Endodermal cell (in vitro differentiated cells): ENCODE measurements at regions not wholly inside any gene's neighbourhood (a gene's known extent, or its start where the extent isn't known, plus 50 kb on each side); places are given as distances from the start of the nearest gene placed in this dataset.

Source experiments
- DNase-seq: peaks from one replicate; pipeline ENCODE4 v3.0.0-alpha.2; 2017
- H3K27ac ChIP-seq: 2 replicates; pipeline ENCODE4 v1.5.1; 2013; ENCODE audit warnings: mild to moderate bottlenecking, low read depth, low read length, moderate library complexity
- H3K27me3 ChIP-seq: 2 replicates; pipeline ENCODE4 v1.6.1; 2013; ENCODE audit warnings: mild to moderate bottlenecking, low read length, moderate library complexity; ENCODE audit not compliant: insufficient read depth, control insufficient read depth, poor library complexity, severe bottlenecking
- H3K36me3 ChIP-seq: 2 replicates; pipeline ENCODE4 v1.7.0; 2013; ENCODE audit warnings: mild to moderate bottlenecking, low read length, moderate library complexity; ENCODE audit not compliant: control insufficient read depth, insufficient read depth
- H3K4me1 ChIP-seq: one replicate; pipeline ENCODE4 v1.7.0; 2013; ENCODE audit warnings: low read length; ENCODE audit not compliant: control insufficient read depth, insufficient read depth
- H3K4me3 ChIP-seq: 2 replicates; pipeline ENCODE4 v1.5.1; 2013; ENCODE audit warnings: mild to moderate bottlenecking, low read length, moderate library complexity
- H3K9ac ChIP-seq: 2 replicates; pipeline ENCODE4 v1.6.1; 2013; ENCODE audit warnings: mild to moderate bottlenecking, low read length, moderate library complexity; ENCODE audit not compliant: poor library complexity, severe bottlenecking; ENCODE audit errors: extremely low read depth
- H3K9me3 ChIP-seq: 2 replicates; pipeline ENCODE4 v1.6.1; 2013; ENCODE audit warnings: mild to moderate bottlenecking, low read length, moderate library complexity; ENCODE audit not compliant: control insufficient read depth
- H3K27ac Mint-ChIP-seq: 2 replicates; pipeline ENCODE4 v1.8.0; 2020; ENCODE audit warnings: mixed read lengths
- H3K27me3 Mint-ChIP-seq: 2 replicates; pipeline ENCODE4 v1.8.0; 2021; ENCODE audit warnings: mild to moderate bottlenecking, mixed read lengths; ENCODE audit not compliant: insufficient read depth
- H3K36me3 Mint-ChIP-seq: 2 replicates; pipeline ENCODE4 v1.8.0; 2020; ENCODE audit warnings: low read depth, mixed read lengths
- H3K4me1 Mint-ChIP-seq: 2 replicates; pipeline ENCODE4 v1.8.0; 2020; ENCODE audit warnings: mixed read lengths
- H3K4me3 Mint-ChIP-seq: 2 replicates; pipeline ENCODE4 v1.8.0; 2020; ENCODE audit warnings: mild to moderate bottlenecking, moderate library complexity, mixed read lengths
- H3K9me3 Mint-ChIP-seq: 2 replicates; pipeline ENCODE4 v1.8.0; 2020; ENCODE audit warnings: mild to moderate bottlenecking, mixed read lengths
- CTCF ChIP-seq: fragments of 200-600 bp; sonication (generic); conservative IDR thresholded peaks from 2 replicates; pipeline ENCODE4 v1.5.0; 2021; ENCODE audit warnings: antibody characterized with exemption, mild to moderate bottlenecking
- WGBS, 2 experiments: methylation state at CpG; one replicate each; pipeline versions ENCODE4 v1.1.5 to v1.1.7; 2013; ENCODE audit warnings: missing lambda C conversion rate in 2 of 2, mixed read lengths in 1 of 2; ENCODE audit not compliant: insufficient coverage in 1 of 2, insufficient read length in 1 of 2; 5-methylcytosine and 5-hydroxymethylcytosine counted together

- no peak for TF ChIP-seq CTCF
- no peak overlapping the region for H3K27ac Mint-ChIP-seq
- H3K27me3 Mint-ChIP-seq: no peaks in the 10 kb centered on the region
- H3K4me3 Mint-ChIP-seq: no peak overlapping the region
- peaks cover 9% of the 10 kb centered on the region for H3K9me3 Mint-ChIP-seq
- no peaks in the 10 kb centered on the region for H3K4me1 ChIP-seq
- H3K4me1 Mint-ChIP-seq: no peaks in the 10 kb centered on the region
- H3K27ac ChIP-seq: no peak overlapping the region
- peaks cover 8% of the 10 kb centered on the region for H3K36me3 Mint-ChIP-seq
- no peaks in the 10 kb centered on the region for H3K36me3 ChIP-seq
- DNase-seq: no peak
- peaks cover 6% of the 10 kb centered on the region for H3K9me3 ChIP-seq
- H3K9ac ChIP-seq: no peak overlapping the region
- no peak overlapping the region for H3K4me3 ChIP-seq
- H3K27me3 ChIP-seq: no peaks in the 10 kb centered on the region
Measured at GRCh38 chr4:130486841-130487240, 1390.9 kb downstream of the C4orf33 start.

GRCh38 chr4:130510661-130511060, 1414.7 kb downstream of the C4orf33 start:
- Mint-ChIP-seq H3K27ac (no peak overlapping the region), H3K36me3 (no peaks in the 10 kb centered on the region), H3K4me1 (no peaks in the 10 kb centered on the region), H3K9me3 (no peaks in the 10 kb centered on the region), H3K4me3 (no peak overlapping the region), H3K27me3 (no peaks in the 10 kb centered on the region)
- no peak overlapping the region for H3K9ac ChIP-seq
- no peak for TF ChIP-seq CTCF
- H3K4me1 ChIP-seq: no peaks in the 10 kb centered on the region
- no peak overlapping the region for H3K4me3 ChIP-seq
- H3K36me3 ChIP-seq: no peaks in the 10 kb centered on the region
- 83% methylated on average over 2 of the region's 3 CpGs; no CpG with 5 or more reads in 1 of the 2 experiments for WGBS, 2 experiments
- no peaks in the 10 kb centered on the region for H3K9me3 ChIP-seq
- no peak overlapping the region for H3K27ac ChIP-seq
- no peaks in the 10 kb centered on the region for H3K27me3 ChIP-seq
- no peak for DNase-seq

GRCh38 chr4:130511776-130512175, 1415.8 kb downstream of the C4orf33 start:
- no peak for DNase-seq
- H3K36me3 Mint-ChIP-seq: no peaks in the 10 kb centered on the region
- no peaks in the 10 kb centered on the region for H3K27me3 ChIP-seq
- H3K4me3 Mint-ChIP-seq: no peak overlapping the region
- H3K4me1 ChIP-seq: no peaks in the 10 kb centered on the region
- H3K27ac ChIP-seq: no peak overlapping the region
- H3K27ac Mint-ChIP-seq: no peak overlapping the region
- H3K9ac ChIP-seq: no peak overlapping the region
- H3K9me3 Mint-ChIP-seq: no peaks in the 10 kb centered on the region
- no peaks in the 10 kb centered on the region for H3K4me1 Mint-ChIP-seq
- 93 to 97% methylated on average over 4 to 5 of the region's 5 CpGs for WGBS, 2 experiments
- no peaks in the 10 kb centered on the region for H3K36me3 ChIP-seq
- H3K4me3 ChIP-seq: no peak overlapping the region
- no peaks in the 10 kb centered on the region for H3K27me3 Mint-ChIP-seq
- no peak for TF ChIP-seq CTCF
- no peaks in the 10 kb centered on the region for H3K9me3 ChIP-seq
